Neural cell (in vitro differentiated cells): ENCODE measurements at regions not wholly inside any gene's neighbourhood (a gene's known extent, or its start where the extent isn't known, plus 50 kb on each side); places are given as distances from the start of the nearest gene placed in this dataset.

Experiments used
- H2AFZ ChIP-seq: fragments of 200-600, 300-800 bp; sonication (generic), shearing (Covaris generic); 2 replicates; pipeline ENCODE4 v1.6.0; 2014; ENCODE audit warnings: low read depth, mild to moderate bottlenecking, antibody characterized with exemption, low read length, moderate library complexity
- H3F3A ChIP-seq: fragments of 200-600 bp; shearing (Covaris generic); 2 replicates; pipeline ENCODE4 v1.6.1; 2016; ENCODE audit warnings: mild to moderate bottlenecking, moderate library complexity, mixed read lengths, antibody characterized with exemption, low read length; ENCODE audit not compliant: insufficient read depth, poor library complexity, severe bottlenecking
- H3K27ac ChIP-seq: fragments of 200-600, 300-800 bp; sonication (generic), shearing (Covaris generic); 2 replicates; pipeline ENCODE4 v1.5.1; 2014; ENCODE audit warnings: mild to moderate bottlenecking, low read length, moderate library complexity
- H3K27me3 ChIP-seq: fragments of 300-800, 200-600 bp; sonication (generic), shearing (Covaris generic); 2 replicates; pipeline ENCODE4 v1.6.0; 2014; ENCODE audit warnings: mild to moderate bottlenecking, low read depth, low read length, moderate library complexity; ENCODE audit not compliant: insufficient read depth
- H3K36me3 ChIP-seq: fragments of 300-800, 200-600 bp; sonication (generic), shearing (Covaris generic); 2 replicates; pipeline ENCODE4 v1.5.1; 2014; ENCODE audit warnings: mild to moderate bottlenecking, antibody characterized with exemption, low read length, moderate library complexity; ENCODE audit not compliant: insufficient read depth
- H3K4me2 ChIP-seq: fragments of 300-800, 200-600 bp; sonication (generic), shearing (Covaris generic); 2 replicates; pipeline ENCODE4 v1.6.0; 2014; ENCODE audit warnings: mild to moderate bottlenecking, low read length
- H3K4me3 ChIP-seq: fragments of 300-800, 200-600 bp; sonication (generic), shearing (Covaris generic); 2 replicates; pipeline ENCODE4 v1.5.1; 2014; ENCODE audit warnings: mild to moderate bottlenecking, low read length, moderate library complexity
- H3K79me2 ChIP-seq: fragments of 200-600 bp; shearing (Covaris generic); replicated peaks from 2 replicates; pipeline ENCODE4 v1.6.0; 2014; ENCODE audit warnings: mild to moderate bottlenecking, low read length, moderate library complexity; ENCODE audit not compliant: insufficient read depth
- H3K9ac ChIP-seq: fragments of 300-800, 200-600 bp; sonication (generic), shearing (Covaris generic); 2 replicates; pipeline ENCODE4 v1.6.1; 2016; ENCODE audit warnings: mild to moderate bottlenecking, low read length, mixed read lengths
- H3K9me2 ChIP-seq: fragments of 200-600 bp; shearing (Covaris generic); 2 replicates; pipeline ENCODE4 v1.6.1; 2016; ENCODE audit warnings: mild to moderate bottlenecking, low read length, mixed read lengths; ENCODE audit not compliant: insufficient read depth
- H3K9me3 ChIP-seq: fragments of 200-600, 300-800 bp; sonication (generic), shearing (Covaris generic); 2 replicates; pipeline ENCODE4 v1.6.1; 2016; ENCODE audit warnings: mild to moderate bottlenecking, mixed run types, low read length, moderate library complexity, mixed read lengths
- H4K20me1 ChIP-seq: fragments of 200-600 bp; shearing (Covaris generic); 2 replicates; pipeline ENCODE4 v1.6.1; 2016; ENCODE audit warnings: mild to moderate bottlenecking, mixed run types; ENCODE audit not compliant: insufficient read depth
- EP300 ChIP-seq: fragments of 450-650 bp; conservative IDR thresholded peaks from 2 replicates; pipeline ENCODE4 v1.6.1; 2014; ENCODE audit warnings: antibody characterized with exemption, mild to moderate bottlenecking, moderate library complexity; ENCODE audit not compliant: poor library complexity, severe bottlenecking
- EZH2 ChIP-seq: fragments of 200-600, 300-800 bp; shearing (Covaris generic), sonication (generic); IDR thresholded peaks from 2 replicates; pipeline ENCODE4 v1.6.1; 2014; ENCODE audit warnings: antibody characterized with exemption, low read length, borderline replicate concordance, mild to moderate bottlenecking; ENCODE audit not compliant: insufficient read depth, poor library complexity, severe bottlenecking
- MXI1 ChIP-seq: fragments of 450-650 bp; conservative IDR thresholded peaks from 2 replicates; pipeline ENCODE4 v1.6.1; 2014; ENCODE audit warnings: antibody characterized with exemption, mild to moderate bottlenecking; ENCODE audit not compliant: poor library complexity, severe bottlenecking
- POLR2AphosphoS5 ChIP-seq: IDR thresholded peaks from 2 replicates; pipeline ENCODE4 v1.6.1; 2012
- RAD21 ChIP-seq: fragments of 450-650 bp; conservative IDR thresholded peaks from 2 replicates; pipeline ENCODE4 v1.6.1; 2014; ENCODE audit warnings: antibody characterized with exemption, mild to moderate bottlenecking, moderate library complexity
- SMC3 ChIP-seq: fragments of 450-650 bp; conservative IDR thresholded peaks from 2 replicates; pipeline ENCODE4 v1.6.1; 2014; ENCODE audit warnings: antibody characterized with exemption, mild to moderate bottlenecking, moderate library complexity; ENCODE audit not compliant: poor library complexity
- TAF1 ChIP-seq: IDR thresholded peaks from 2 replicates; pipeline ENCODE4 v1.6.1; 2012; ENCODE audit warnings: low read depth
- TF ChIP-seq, protein P1 (sequence below): IDR thresholded peaks from 2 replicates; pipeline ENCODE4 v1.6.1; 2012; ENCODE audit warnings: borderline replicate concordance
- TF ChIP-seq, protein P2 (sequence below): fragments of 450-650 bp; IDR thresholded peaks from 2 replicates; pipeline ENCODE4 v1.5.1; 2014; ENCODE audit warnings: antibody characterized with exemption, mild to moderate bottlenecking, moderate library complexity; ENCODE audit not compliant: poor library complexity, severe bottlenecking

DNA sequence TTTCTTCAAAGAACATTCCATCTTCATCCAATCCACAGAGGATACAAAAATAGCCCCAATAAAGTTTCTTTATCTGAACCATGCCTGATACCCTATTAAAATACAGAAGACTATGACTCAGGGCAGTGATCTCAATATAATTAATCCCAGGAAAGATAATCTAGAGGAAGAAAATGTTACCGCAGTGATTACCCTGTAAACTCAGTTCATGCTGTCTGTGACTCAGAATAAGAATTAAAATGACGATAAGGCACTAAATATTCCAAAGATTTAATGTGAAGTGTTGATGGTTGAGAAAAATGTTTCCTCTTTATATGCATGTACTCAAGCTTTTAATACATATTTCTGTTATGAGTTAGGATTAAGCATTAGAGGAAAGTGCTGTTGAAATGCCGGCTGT lies 88.6 kb upstream of the LYPLAL1 start:
- no peak overlapping the region for H3K4me3 ChIP-seq

DNA sequence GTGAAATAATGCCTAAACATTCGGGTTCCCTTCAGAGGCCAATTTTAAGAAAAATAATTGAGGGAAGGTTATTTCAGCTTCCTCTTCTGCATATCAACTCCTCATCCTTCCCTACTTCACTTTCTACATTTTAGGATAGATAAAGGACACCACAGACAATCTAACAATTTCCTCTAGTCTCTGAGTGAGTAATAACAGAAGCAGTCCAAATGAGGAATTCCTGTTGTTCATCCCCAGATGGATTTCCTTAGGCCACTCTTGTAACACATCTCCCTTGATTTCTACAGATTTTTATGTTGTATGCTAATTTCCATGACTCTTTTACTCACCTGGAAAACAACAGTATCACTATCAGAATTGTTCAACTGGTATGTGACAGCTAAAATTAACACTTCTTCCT lies 87.7 kb upstream of the LYPLAL1 start:
- Histone ChIP-seq H3K27me3 (no peaks in the 10 kb centered on the region), H3K79me2 (no peaks in the 10 kb centered on the region), H3K27ac (no peak overlapping the region), H3K36me3 (no peaks in the 10 kb centered on the region), H3K9me2 (no peaks in the 10 kb centered on the region), H3K9me3 (no peaks in the 10 kb centered on the region), H3K9ac (no peak overlapping the region), H3F3A (no peaks in the 10 kb centered on the region), H3K4me2 (no peak overlapping the region), H4K20me1 (no peaks in the 10 kb centered on the region), H3K4me3 (no peak overlapping the region), H2AFZ (no peak overlapping the region)
- TF ChIP-seq EZH2 (no peak), MXI1 (no peak), RAD21 (no peak), EP300 (no peak), POLR2AphosphoS5 (no peak), TAF1 (no peak), SMC3 (no peak)
- TF ChIP-seq, protein P1, sequence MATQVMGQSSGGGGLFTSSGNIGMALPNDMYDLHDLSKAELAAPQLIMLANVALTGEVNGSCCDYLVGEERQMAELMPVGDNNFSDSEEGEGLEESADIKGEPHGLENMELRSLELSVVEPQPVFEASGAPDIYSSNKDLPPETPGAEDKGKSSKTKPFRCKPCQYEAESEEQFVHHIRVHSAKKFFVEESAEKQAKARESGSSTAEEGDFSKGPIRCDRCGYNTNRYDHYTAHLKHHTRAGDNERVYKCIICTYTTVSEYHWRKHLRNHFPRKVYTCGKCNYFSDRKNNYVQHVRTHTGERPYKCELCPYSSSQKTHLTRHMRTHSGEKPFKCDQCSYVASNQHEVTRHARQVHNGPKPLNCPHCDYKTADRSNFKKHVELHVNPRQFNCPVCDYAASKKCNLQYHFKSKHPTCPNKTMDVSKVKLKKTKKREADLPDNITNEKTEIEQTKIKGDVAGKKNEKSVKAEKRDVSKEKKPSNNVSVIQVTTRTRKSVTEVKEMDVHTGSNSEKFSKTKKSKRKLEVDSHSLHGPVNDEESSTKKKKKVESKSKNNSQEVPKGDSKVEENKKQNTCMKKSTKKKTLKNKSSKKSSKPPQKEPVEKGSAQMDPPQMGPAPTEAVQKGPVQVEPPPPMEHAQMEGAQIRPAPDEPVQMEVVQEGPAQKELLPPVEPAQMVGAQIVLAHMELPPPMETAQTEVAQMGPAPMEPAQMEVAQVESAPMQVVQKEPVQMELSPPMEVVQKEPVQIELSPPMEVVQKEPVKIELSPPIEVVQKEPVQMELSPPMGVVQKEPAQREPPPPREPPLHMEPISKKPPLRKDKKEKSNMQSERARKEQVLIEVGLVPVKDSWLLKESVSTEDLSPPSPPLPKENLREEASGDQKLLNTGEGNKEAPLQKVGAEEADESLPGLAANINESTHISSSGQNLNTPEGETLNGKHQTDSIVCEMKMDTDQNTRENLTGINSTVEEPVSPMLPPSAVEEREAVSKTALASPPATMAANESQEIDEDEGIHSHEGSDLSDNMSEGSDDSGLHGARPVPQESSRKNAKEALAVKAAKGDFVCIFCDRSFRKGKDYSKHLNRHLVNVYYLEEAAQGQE: no peak
- TF ChIP-seq, protein P2, sequence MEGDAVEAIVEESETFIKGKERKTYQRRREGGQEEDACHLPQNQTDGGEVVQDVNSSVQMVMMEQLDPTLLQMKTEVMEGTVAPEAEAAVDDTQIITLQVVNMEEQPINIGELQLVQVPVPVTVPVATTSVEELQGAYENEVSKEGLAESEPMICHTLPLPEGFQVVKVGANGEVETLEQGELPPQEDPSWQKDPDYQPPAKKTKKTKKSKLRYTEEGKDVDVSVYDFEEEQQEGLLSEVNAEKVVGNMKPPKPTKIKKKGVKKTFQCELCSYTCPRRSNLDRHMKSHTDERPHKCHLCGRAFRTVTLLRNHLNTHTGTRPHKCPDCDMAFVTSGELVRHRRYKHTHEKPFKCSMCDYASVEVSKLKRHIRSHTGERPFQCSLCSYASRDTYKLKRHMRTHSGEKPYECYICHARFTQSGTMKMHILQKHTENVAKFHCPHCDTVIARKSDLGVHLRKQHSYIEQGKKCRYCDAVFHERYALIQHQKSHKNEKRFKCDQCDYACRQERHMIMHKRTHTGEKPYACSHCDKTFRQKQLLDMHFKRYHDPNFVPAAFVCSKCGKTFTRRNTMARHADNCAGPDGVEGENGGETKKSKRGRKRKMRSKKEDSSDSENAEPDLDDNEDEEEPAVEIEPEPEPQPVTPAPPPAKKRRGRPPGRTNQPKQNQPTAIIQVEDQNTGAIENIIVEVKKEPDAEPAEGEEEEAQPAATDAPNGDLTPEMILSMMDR: no peak

More for the DNA sequence above, 88.6 kb upstream of the LYPLAL1 start:
- H3K36me3 ChIP-seq: no peaks in the 10 kb centered on the region
- no peaks in the 10 kb centered on the region for H3K9me2 ChIP-seq
- no peaks in the 10 kb centered on the region for H3K27me3 ChIP-seq
- H3K9ac ChIP-seq: no peak overlapping the region
- H3K79me2 ChIP-seq: no peaks in the 10 kb centered on the region
- no peaks in the 10 kb centered on the region for H4K20me1 ChIP-seq
- no peaks in the 10 kb centered on the region for H3K9me3 ChIP-seq
- H2AFZ ChIP-seq: no peak overlapping the region
- H3K4me2 ChIP-seq: no peak overlapping the region
- H3F3A ChIP-seq: no peaks in the 10 kb centered on the region
- H3K27ac ChIP-seq: no peak overlapping the region
- no peak for TF ChIP-seq SMC3
- TF ChIP-seq EP300: no peak
- TF ChIP-seq EZH2: no peak
- TF ChIP-seq POLR2AphosphoS5: no peak
- TF ChIP-seq, protein P1: no peak
- TF ChIP-seq, protein P2: no peak
- no peak for TF ChIP-seq RAD21
- no peak for TF ChIP-seq TAF1
- TF ChIP-seq MXI1: no peak
